AG04449 (cell line): ENCODE measurements at regions not wholly inside any gene's neighbourhood (a gene's known extent, or its start where the extent isn't known, plus 50 kb on each side); places are given as distances from the start of the nearest gene placed in this dataset.
"Not testable (repeated sequence)": the region's sequence is repeated elsewhere in the genome, so short reads cannot be mapped to it uniquely, and the experiment has no call there.

Source experiments
- CTCF ChIA-PET: fragments of 350-600 bp; formaldehyde crosslinking; extraction: SDS; loops from one replicate; lab custom pipeline; 2021; ENCODE audit warnings: antibody characterized with exemption; lab: Yijun Ruan, JAX
- POLR2A ChIA-PET: fragments of 400-600, 350-600 bp; formaldehyde crosslinking; extraction: SDS; loops from one replicate; lab custom pipeline; 2020; ENCODE audit warnings: antibody characterized with exemption, inconsistent platforms; lab: Yijun Ruan, JAX
- DNase-seq: peaks from one replicate; pipeline ENCODE4 v3.0.0-alpha.2; 2010; ENCODE audit warnings: low read depth, low spot score
- H3K4me3 ChIP-seq: 2 replicates; pipeline ENCODE4 v1.5.1; 2011; ENCODE audit warnings: low read depth, mild to moderate bottlenecking, control low read depth, low read length
- TF ChIP-seq, protein P1 (sequence below): IDR thresholded peaks from one replicate; pipeline ENCODE4 v1.5.1; 2011; ENCODE audit warnings: mild to moderate bottlenecking, moderate library complexity, low read length, control low read depth, inconsistent platforms; ENCODE audit not compliant: insufficient read depth; ENCODE audit errors: missing control alignments

DNA sequence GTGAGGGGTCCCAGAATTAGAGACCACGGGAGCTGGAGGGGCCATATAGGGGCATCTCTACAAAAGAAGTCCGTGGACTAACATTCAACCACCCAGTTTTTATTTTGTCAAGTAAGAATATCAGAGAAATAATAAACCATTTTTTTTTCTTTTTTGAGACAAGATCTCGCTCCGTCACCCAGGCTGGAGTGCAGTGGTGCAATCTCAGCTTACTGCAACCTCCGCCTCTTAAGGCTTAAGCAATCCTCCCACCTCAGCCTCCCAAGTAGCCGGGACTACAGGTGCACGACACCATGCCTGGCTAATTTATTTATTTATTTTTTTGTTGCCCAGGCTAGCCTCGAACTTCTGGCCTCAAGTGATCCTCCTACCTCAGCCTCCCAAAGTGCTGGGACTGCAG is 82.7 kb downstream of the ZFP36L2 start:
- no peak for DNase-seq
- ChIA-PET CTCF (interaction anchor here (0.8 to 1.0 kb wide), 2 partner anchors 17 to 169 kb away, joined by 3 to 4 read pairs; no protein-coding TSS in a partner anchor), POLR2A (no interaction called here)
- TF ChIP-seq, protein P1, sequence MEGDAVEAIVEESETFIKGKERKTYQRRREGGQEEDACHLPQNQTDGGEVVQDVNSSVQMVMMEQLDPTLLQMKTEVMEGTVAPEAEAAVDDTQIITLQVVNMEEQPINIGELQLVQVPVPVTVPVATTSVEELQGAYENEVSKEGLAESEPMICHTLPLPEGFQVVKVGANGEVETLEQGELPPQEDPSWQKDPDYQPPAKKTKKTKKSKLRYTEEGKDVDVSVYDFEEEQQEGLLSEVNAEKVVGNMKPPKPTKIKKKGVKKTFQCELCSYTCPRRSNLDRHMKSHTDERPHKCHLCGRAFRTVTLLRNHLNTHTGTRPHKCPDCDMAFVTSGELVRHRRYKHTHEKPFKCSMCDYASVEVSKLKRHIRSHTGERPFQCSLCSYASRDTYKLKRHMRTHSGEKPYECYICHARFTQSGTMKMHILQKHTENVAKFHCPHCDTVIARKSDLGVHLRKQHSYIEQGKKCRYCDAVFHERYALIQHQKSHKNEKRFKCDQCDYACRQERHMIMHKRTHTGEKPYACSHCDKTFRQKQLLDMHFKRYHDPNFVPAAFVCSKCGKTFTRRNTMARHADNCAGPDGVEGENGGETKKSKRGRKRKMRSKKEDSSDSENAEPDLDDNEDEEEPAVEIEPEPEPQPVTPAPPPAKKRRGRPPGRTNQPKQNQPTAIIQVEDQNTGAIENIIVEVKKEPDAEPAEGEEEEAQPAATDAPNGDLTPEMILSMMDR: no peak
- H3K4me3 ChIP-seq: no peak overlapping the region

DNA sequence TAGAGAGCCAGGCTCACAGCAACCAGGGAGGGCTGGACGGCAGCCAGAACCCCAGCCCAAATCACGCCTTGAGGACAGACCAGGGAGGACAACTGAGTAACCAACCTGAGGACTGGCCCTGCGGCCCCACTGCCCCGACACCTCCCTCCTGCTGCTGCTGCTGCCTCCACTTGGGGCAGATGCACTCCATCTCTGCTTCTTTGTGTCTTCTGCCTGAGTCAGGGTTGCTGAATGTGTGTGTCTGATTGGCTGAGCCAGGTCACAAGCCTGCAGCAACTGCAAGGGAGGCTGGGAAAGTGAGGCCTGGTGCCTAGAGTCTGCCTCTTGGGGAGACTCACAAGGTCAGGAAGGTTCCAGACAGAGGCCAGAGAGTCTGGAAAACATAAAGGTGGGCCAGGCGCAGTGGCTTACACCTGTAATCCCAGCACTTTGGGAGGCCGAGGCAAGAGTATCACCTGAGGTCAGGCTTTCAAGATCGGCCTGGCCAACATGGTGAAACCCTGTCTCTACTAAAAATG is 83.4 kb downstream of the ZFP36L2 start:
- H3K4me3 ChIP-seq: no peak overlapping the region
- POLR2A ChIA-PET: no interaction called here
- CTCF ChIA-PET: no interaction called here
- TF ChIP-seq, protein P1: no peak
- DNase-seq: no peak

DNA sequence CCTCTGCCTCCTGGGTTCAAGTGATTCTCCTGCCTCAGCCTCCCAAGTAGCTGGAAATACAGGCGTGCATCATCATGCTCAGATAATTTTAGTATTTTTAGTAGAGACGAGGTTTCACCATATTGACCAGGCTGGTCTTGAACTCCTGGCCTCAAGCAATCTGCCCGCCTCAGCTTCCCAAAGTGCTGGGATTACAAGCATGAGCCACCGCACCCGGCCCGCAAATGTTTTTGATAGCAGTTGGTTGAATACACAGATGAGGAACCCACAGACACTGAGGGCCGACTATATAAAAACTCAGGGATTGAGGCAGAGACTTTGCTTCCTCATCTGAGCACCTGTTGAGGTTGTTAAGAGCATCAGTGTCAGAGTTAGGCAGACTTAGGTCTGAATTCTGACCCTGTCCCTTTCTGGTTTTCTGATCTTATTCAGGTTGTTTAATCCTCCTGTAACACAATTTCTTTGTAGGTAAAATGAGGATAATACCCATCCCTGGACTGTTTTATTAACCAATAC is 84.7 kb downstream of the ZFP36L2 start:
- DNase-seq, H3K4me3 ChIP-seq, POLR2A ChIA-PET: not testable (repeated sequence)
- CTCF ChIA-PET: interaction anchor here (0.7 to 1.0 kb wide), 2 partner anchors 118 to 167 kb away, joined by 3 to 4 read pairs; no protein-coding TSS in a partner anchor

DNA sequence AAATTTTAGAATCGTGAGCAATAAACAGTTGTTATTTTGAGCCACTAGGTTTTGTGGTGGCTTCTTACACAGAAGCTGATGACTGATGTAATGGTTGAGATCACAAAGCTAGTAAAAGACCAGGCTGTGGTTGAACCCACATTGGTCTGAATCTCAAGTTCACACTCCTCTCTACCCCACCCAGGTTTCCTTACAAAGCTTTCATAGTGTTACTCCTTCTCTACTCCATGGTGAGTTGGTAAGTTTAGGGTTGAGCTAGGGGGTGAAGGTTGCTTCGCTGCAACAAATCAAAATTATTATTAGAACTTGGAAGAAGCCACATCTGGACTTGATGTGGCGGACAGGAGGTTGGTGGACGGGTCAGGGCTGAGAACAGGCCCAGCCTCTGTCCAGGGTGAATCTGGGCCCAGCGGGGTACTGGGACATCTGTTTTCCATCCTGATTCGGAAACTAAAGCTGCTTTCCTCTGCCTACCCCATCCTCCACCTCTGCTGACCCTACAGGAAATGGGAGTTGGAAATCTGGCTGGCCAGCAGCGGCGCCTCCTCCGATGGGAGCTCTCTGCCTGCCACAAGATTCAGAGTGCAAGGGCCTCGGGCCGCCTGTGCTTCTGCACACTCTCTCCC is 86.3 kb downstream of the ZFP36L2 start:
- TF ChIP-seq, protein P1: no peak
- POLR2A ChIA-PET: no interaction called here
- H3K4me3 ChIP-seq: no peak overlapping the region
- no peak for DNase-seq
- CTCF ChIA-PET: interaction anchor here (1.0 to 1.7 kb wide), 4 partner anchors 14 to 165 kb away, joined by 3 to 4 read pairs (median 4); no protein-coding TSS in a partner anchor

DNA sequence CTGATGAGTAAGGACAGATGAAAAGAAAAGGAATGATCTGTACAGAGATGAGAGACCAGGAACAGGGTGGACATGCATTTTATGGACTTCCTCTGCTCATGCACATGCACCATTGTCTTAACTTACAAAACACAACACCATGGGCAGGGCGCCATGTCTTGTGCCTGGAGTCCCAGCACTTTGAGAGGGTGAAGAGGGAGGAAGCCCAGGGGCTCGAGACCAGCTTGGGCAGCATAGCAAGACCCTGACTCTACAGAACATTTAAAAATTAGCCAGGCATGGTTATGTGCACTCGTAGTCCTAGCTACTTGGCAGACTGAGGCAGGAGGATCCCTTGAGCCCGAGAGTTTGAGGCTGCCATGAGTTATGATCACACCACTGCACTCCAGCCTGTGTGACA is 86.9 kb downstream of the ZFP36L2 start:
- DNase-seq: no peak
- ChIA-PET POLR2A (no interaction called here), CTCF (interaction anchor here (1.2 to 1.7 kb wide), 3 partner anchors 13 to 90 kb away, joined by 3 to 5 read pairs (median 4); no protein-coding TSS in a partner anchor)
- no peak overlapping the region for H3K4me3 ChIP-seq
- TF ChIP-seq, protein P1: no peak

DNA sequence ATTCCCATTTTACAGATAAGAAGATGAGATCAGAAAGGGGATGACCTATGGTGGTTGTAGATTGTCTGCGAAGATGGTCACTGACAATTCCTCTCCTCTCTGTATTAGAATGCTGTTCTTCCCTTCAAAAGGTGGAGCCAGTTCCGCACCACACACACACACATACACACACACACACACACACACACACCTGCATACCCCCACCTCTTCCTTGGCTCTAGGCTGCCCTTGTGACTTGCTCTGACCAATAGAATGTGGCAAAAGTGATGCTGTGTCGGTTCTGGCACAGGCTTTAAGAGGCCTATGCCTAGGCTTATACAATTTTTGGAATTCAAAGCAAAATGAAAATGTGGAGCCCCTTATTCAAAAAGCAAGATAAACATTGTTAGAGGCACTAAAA is 88.0 kb downstream of the ZFP36L2 start:
- H3K4me3 ChIP-seq: no peak overlapping the region
- TF ChIP-seq, protein P1: no peak
- DNase-seq: no peak
- CTCF ChIA-PET: interaction anchor here (1.1 to 1.7 kb wide), 3 partner anchors 12 to 91 kb away, joined by 3 to 5 read pairs (median 4); no protein-coding TSS in a partner anchor
- POLR2A ChIA-PET: no interaction called here
